Uterus (tissue), 3 donors: ENCODE measurements at regions not wholly inside any gene's neighbourhood (a gene's known extent, or its start where the extent isn't known, plus 50 kb on each side); places are given as distances from the start of the nearest gene placed in this dataset.

ENCODE experiments used
- DNase-seq, 2 donors: peaks; one replicate each; pipeline ENCODE4 v3.0.0-alpha.2; 2019 to 2020
- H3K27ac ChIP-seq, 2 donors: fragments of 200-600 bp; sonication (generic); 1 replicate in 1 of 2; 2 replicates in 1 of 2; pipeline ENCODE4 v1.5.1; 2016 to 2018
- H3K27me3 ChIP-seq, 2 donors: fragments of 200-600 bp; sonication (generic); one replicate each; pipeline ENCODE4 v1.5.1; 2018 to 2019; ENCODE audit warnings: control low read depth in 1 of 2
- H3K36me3 ChIP-seq, 2 donors: fragments of 200-600 bp; sonication (generic); one replicate each; pipeline ENCODE4 v1.5.1; 2019; ENCODE audit warnings: control low read depth in 1 of 2
- H3K4me1 ChIP-seq, 2 donors: fragments of 200-600 bp; sonication (generic); one replicate each; pipeline ENCODE4 v1.5.1; 2018 to 2019; ENCODE audit warnings: control low read depth in 1 of 2
- H3K4me3 ChIP-seq, 2 donors: fragments of 200-600 bp; sonication (generic); 1 replicate in 1 of 2; 2 replicates in 1 of 2; pipeline ENCODE4 v1.5.1; 2018 to 2019; ENCODE audit warnings: mild to moderate bottlenecking in 1 of 2
- H3K9me3 ChIP-seq, 2 donors: fragments of 200-600 bp; sonication (generic); one replicate each; pipeline ENCODE4 v1.5.1; 2019; ENCODE audit warnings: control low read depth in 1 of 2
- POLR2A ChIP-seq, 2 donors: fragments of 450-650 bp; IDR thresholded peaks; one replicate each; pipeline ENCODE4 v1.6.1; 2016; ENCODE audit warnings: antibody characterized with exemption in 2 of 2, mild to moderate bottlenecking in 1 of 2, moderate library complexity in 1 of 2
- intact Hi-C: fragments of 100-400 bp; cut with DNase I; formaldehyde crosslinking; loops from one replicate; pipeline ENCODE4 v1.15.1; 2023; ENCODE audit warnings: low total_unique reads
- TF ChIP-seq, protein P1 (sequence below), 4 experiments: fragments of 200-600 bp in 2 of 4; fragments of 450-650 bp in 2 of 4; sonication (generic) in 2 of 4; IDR thresholded peaks; one replicate each; pipeline ENCODE4 v1.5.1; 2016 to 2019; ENCODE audit warnings: antibody characterized with exemption in 4 of 4, mild to moderate bottlenecking in 2 of 4, moderate library complexity in 1 of 4
- donor health status: DM: yes; HTN: yes; CAD: no.

DNA sequence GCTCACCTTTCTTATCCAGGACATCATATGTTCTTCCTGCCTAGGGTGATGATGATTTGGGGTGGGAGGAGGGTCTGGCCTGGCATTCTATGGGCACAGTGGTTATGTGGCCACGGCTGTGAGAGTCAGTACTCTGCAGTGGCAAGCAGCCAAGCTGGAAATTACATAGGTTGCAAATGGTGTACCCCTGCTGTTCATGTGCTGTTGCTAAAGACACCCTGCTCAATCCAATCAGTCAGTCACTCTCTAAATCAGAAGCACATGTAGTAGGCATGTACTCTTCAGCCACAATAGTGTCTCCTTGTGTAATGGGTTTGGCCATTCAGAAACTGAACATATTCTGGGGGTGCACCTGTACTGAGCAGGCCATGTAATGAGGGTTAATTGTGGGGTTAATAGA lies 449.1 kb upstream of the ANKRD30A start:
- no peaks in the 10 kb centered on the region for H3K9me3 ChIP-seq
- no peaks in the 10 kb centered on the region for H3K27me3 ChIP-seq
- no peaks in the 10 kb centered on the region for H3K4me1 ChIP-seq
- no peak for DNase-seq
- no peak for TF ChIP-seq POLR2A (IDR thresholded peaks at IDR 0.05)
- TF ChIP-seq, protein P1, sequence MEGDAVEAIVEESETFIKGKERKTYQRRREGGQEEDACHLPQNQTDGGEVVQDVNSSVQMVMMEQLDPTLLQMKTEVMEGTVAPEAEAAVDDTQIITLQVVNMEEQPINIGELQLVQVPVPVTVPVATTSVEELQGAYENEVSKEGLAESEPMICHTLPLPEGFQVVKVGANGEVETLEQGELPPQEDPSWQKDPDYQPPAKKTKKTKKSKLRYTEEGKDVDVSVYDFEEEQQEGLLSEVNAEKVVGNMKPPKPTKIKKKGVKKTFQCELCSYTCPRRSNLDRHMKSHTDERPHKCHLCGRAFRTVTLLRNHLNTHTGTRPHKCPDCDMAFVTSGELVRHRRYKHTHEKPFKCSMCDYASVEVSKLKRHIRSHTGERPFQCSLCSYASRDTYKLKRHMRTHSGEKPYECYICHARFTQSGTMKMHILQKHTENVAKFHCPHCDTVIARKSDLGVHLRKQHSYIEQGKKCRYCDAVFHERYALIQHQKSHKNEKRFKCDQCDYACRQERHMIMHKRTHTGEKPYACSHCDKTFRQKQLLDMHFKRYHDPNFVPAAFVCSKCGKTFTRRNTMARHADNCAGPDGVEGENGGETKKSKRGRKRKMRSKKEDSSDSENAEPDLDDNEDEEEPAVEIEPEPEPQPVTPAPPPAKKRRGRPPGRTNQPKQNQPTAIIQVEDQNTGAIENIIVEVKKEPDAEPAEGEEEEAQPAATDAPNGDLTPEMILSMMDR (IDR thresholded peaks at IDR 0.05): no peak
- H3K27ac ChIP-seq: no peak overlapping the region
- intact Hi-C loops: no loop called here
- no peak overlapping the region for H3K4me3 ChIP-seq
- H3K36me3 ChIP-seq: no peaks in the 10 kb centered on the region

DNA sequence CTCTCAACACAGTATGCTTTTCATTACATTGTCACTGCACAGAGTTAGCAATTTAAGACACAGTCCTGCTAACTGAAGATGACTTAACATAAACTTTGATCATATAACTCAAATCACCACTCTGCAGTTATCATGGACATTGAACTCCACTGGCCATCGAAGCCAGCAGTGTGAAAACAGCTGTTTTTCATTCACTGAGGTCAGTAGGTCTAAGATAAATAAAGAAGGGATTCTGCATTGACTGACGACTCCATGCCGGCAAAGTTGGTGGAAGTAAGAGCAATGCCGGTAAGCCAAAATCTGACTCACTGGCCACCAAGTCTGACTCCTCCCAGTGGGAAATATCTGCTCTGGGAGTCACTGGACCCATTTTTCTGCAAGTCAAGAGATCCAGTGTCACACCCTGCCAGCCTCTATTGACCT lies 449.9 kb upstream of the ANKRD30A start:
- H3K27me3 ChIP-seq: no peaks in the 10 kb centered on the region
- H3K4me1 ChIP-seq: no peaks in the 10 kb centered on the region
- intact Hi-C loops: no loop called here
- no peaks in the 10 kb centered on the region for H3K36me3 ChIP-seq
- no peak overlapping the region for H3K4me3 ChIP-seq
- TF ChIP-seq POLR2A (IDR thresholded peaks at IDR 0.05): no peak
- TF ChIP-seq, protein P1 (IDR thresholded peaks at IDR 0.05): no peak
- no peak overlapping the region for H3K27ac ChIP-seq
- no peaks in the 10 kb centered on the region for H3K9me3 ChIP-seq
- no peak for DNase-seq

DNA sequence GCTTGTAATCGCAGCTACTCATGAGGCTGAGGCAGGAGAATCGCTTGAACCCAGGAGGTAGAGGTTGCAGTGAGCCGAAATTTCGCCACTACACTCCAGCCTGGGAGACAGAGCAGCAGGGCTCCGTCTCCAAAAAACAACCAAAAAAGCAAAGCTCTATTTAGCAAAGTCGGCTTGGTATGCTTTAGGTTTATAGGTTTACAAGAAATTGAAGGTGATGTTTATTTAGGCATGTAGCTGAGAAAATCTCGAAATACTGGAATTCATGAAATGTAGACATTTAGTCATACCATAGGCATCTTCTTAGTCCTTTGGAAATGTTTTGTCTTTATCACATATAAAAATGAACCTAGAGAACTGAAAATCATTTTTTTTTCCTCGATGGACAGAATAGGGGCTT lies 453.8 kb upstream of the ANKRD30A start:
- no peaks in the 10 kb centered on the region for H3K36me3 ChIP-seq
- no peak overlapping the region for H3K4me3 ChIP-seq
- no peaks in the 10 kb centered on the region for H3K4me1 ChIP-seq
- no peaks in the 10 kb centered on the region for H3K27me3 ChIP-seq
- TF ChIP-seq POLR2A (IDR thresholded peaks at IDR 0.05): no peak
- TF ChIP-seq, protein P1 (IDR thresholded peaks at IDR 0.05): no peak
- no peaks in the 10 kb centered on the region for H3K9me3 ChIP-seq
- DNase-seq: no peak
- H3K27ac ChIP-seq: no peak overlapping the region
- intact Hi-C loops: no loop called here

DNA sequence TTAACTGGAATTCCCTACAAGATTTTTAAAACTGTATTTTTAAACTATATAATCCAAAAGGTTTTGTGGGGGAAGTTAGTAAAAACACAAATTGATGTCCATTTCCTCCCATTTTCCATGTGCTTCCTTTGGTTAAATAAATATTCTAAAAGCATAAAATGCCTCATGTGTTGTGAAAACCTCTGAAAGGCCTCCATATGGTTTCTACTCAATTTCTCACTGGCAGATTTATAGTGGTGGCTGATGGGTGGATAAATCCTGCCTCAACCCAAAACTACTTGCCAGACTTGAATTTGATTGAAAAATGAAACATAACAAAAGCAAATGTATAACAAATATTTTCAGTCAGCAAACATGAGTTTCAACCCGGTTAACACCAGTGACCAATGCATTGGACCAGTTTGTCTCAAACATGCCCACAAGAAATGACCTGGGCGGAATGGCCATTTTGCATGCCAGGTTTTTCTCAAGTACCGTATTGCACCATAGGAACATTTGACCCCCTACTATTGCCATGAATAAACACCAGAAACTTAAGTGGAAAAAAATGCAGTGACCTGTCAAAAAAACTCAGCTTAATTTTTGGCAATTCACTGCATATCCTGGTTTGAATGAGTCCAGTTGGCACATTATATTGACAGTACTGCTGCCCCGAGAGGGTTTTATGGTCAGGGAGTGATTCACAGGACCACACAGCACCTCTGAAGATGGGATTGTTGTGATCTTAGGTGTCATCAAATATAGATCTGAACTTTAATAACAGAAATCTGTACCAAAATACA lies 454.6 kb upstream of the ANKRD30A start:
- no peak overlapping the region for H3K4me3 ChIP-seq
- no peak overlapping the region for H3K27ac ChIP-seq
- H3K9me3 ChIP-seq: no peaks in the 10 kb centered on the region
- TF ChIP-seq, protein P1 (IDR thresholded peaks at IDR 0.05): no peak
- TF ChIP-seq POLR2A (IDR thresholded peaks at IDR 0.05): no peak
- DNase-seq: no peak
- H3K36me3 ChIP-seq: no peaks in the 10 kb centered on the region
- intact Hi-C loops: no loop called here
- no peaks in the 10 kb centered on the region for H3K27me3 ChIP-seq
- no peaks in the 10 kb centered on the region for H3K4me1 ChIP-seq

DNA sequence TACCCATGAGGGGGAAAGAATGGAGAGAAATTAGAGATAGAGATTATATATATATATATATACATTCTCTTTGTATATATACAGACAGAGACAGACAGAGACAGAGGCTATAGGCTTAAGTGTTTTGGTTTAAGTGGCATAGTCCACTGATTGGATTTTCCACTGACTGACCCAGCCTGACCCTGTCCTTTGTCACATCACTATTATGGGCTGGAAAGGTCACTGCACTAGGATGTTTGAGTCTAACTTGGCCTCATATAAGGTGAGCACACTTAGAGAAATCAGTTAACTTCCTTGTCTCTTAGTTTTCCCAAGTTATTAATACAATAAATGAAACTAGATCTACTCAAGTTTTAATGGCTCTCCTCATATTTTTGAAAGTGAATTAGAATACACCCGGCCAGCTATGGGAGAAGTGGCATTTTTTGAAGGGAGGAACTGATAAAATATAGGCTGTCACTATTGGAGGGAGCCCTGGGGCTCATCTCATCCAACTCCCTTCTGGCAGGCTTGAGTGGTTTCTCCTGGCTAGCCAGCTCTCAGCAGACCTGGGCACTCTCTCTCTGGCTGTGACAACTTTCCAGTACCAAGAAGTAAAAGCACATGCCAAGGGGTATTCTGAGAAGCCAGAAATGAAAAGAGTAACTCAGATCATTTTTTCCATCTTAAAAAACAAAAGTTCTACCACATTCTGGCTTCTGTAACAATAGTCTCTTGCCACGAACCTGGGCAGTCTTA lies 455.6 kb upstream of the ANKRD30A start:
- Histone ChIP-seq H3K27me3 (no peaks in the 10 kb centered on the region), H3K4me1 (no peaks in the 10 kb centered on the region), H3K4me3 (no peak overlapping the region), H3K36me3 (no peaks in the 10 kb centered on the region), H3K9me3 (no peaks in the 10 kb centered on the region), H3K27ac (no peak overlapping the region)
- DNase-seq: no peak
- intact Hi-C loops: no loop called here
- TF ChIP-seq, protein P1 (IDR thresholded peaks at IDR 0.05): no peak
- no peak for TF ChIP-seq POLR2A (IDR thresholded peaks at IDR 0.05)
